HCT116 (cell line): ENCODE measurements at regions not wholly inside any gene's neighbourhood (a gene's known extent, or its start where the extent isn't known, plus 50 kb on each side); places are given as distances from the start of the nearest gene placed in this dataset.

Experiments used
- ATAC-seq: fragments of 200-7000 bp; cut with Tn5 transposase; 2 replicates; pipeline ENCODE4 v1.9.1; 2020; ENCODE audit warnings: mild to moderate bottlenecking, moderate library complexity
- BruUV-seq: library from RNA; stranded (reverse); fragments of 400-500 nt; replicated peaks from 2 replicates; lab custom pipeline; 2021; lab: Mats Ljungman, UMichigan
- CTCF ChIA-PET: fragments of 300-600 bp; sonication (Branson Sonifier 250); formaldehyde crosslinking; loops from one replicate; lab custom pipeline; 2021; ENCODE audit warnings: antibody characterized with exemption; lab: Charles Lee
- POLR2A ChIA-PET: fragments of 300-600, 350-600 bp; sonication (Branson Sonifier 250); formaldehyde crosslinking; loops from one replicate; lab custom pipeline; 2021; ENCODE audit warnings: antibody characterized with exemption; lab: Charles Lee
- RAD21 ChIA-PET, 2 experiments: fragments of 300-600 bp; sonication (Branson Sonifier 250); formaldehyde crosslinking; loops; one replicate each; lab custom pipeline; 2023; ENCODE audit warnings: low total read pairs in 2 of 2; ENCODE audit not compliant: uncharacterized antibody in 2 of 2, unreplicated experiment in 2 of 2, low non-redundant PET in 1 of 2; lab: Charles Lee
- DNase-seq: peaks from one replicate; pipeline ENCODE4 v3.0.0-alpha.2; 2010; ENCODE audit warnings: low read depth, low spot score
- H2AFZ ChIP-seq: fragments of 200-600 bp; shearing (Covaris generic), sonication (generic); 2 replicates; pipeline ENCODE4 v1.6.1; 2017; ENCODE audit warnings: low read depth, mixed run types, mixed read lengths, antibody characterized with exemption, low read length; ENCODE audit not compliant: poor library complexity, severe bottlenecking
- H3K27ac ChIP-seq: 2 replicates; pipeline ENCODE4 v1.5.1; 2012; ENCODE audit warnings: low read depth, low read length
- H3K27me3 ChIP-seq: fragments of 200-600 bp; sonication (generic); 2 replicates; pipeline ENCODE4 v1.6.1; 2016; ENCODE audit warnings: mixed run types, low read length, mixed read lengths; ENCODE audit not compliant: insufficient read depth
- H3K36me3 ChIP-seq, 2 experiments: fragments of 200-500 bp in 1 of 2; fragments of 200-600 bp in 1 of 2; sonication (Bioruptor generic) in 1 of 2; sonication (generic) in 1 of 2; 2 replicates each; pipeline versions ENCODE4 v1.5.1 to v1.6.1; 2014 to 2016; ENCODE audit warnings: low read length in 2 of 2, inconsistent platforms in 1 of 2, mixed read lengths in 1 of 2, mixed run types in 1 of 2; ENCODE audit not compliant: insufficient read depth in 2 of 2, control insufficient read depth in 1 of 2
- H3K4me1 ChIP-seq, 2 experiments: fragments of 200-600 bp in 1 of 2; sonication (generic) in 1 of 2; 2 replicates each; pipeline versions ENCODE4 v1.5.1 to v1.6.1; 2012 to 2017; ENCODE audit warnings: low read length in 2 of 2, inconsistent platforms in 1 of 2, mild to moderate bottlenecking in 1 of 2, mixed read lengths in 1 of 2, mixed run types in 1 of 2, moderate library complexity in 1 of 2; ENCODE audit not compliant: insufficient read depth in 2 of 2, control insufficient read depth in 1 of 2
- H3K4me2 ChIP-seq: fragments of 200-600 bp; sonication (generic); 2 replicates; pipeline ENCODE4 v1.6.1; 2017; ENCODE audit warnings: mixed run types, low read length, mixed read lengths
- H3K4me3 ChIP-seq, 2 experiments: fragments of 200-600 bp in 1 of 2; sonication (generic) in 1 of 2; replicated peaks in 1 of 2; 2 replicates each; pipeline ENCODE4 v1.5.1; 2011 to 2016; ENCODE audit warnings: low read length in 2 of 2, control low read depth in 1 of 2, low read depth in 1 of 2, mild to moderate bottlenecking in 1 of 2, mixed read lengths in 1 of 2, mixed run types in 1 of 2
- H3K79me2 ChIP-seq: fragments of 200-600 bp; sonication (generic); 2 replicates; pipeline ENCODE4 v1.6.1; 2017; ENCODE audit warnings: mild to moderate bottlenecking, mixed run types, low read length, moderate library complexity, mixed read lengths; ENCODE audit not compliant: insufficient read depth
- H3K9ac ChIP-seq: fragments of 200-600 bp; sonication (generic); 2 replicates; pipeline ENCODE4 v1.6.1; 2016; ENCODE audit warnings: low read length, mixed read lengths
- H3K9me2 ChIP-seq: fragments of 200-600 bp; sonication (generic), shearing (Covaris generic); 2 replicates; pipeline ENCODE4 v1.6.1; 2017; ENCODE audit warnings: mixed run types, mild to moderate bottlenecking, moderate library complexity; ENCODE audit not compliant: insufficient read depth
- H3K9me3 ChIP-seq, 2 experiments: fragments of 200-500 bp in 1 of 2; fragments of 200-600 bp in 1 of 2; sonication (Bioruptor generic) in 1 of 2; sonication (generic) in 1 of 2; 2 replicates each; pipeline ENCODE4 v1.6.1; 2014 to 2017; ENCODE audit warnings: low read length in 2 of 2, mixed read lengths in 2 of 2, inconsistent platforms in 1 of 2, low read depth in 1 of 2, mild to moderate bottlenecking in 1 of 2, mixed run types in 1 of 2, moderate library complexity in 1 of 2; ENCODE audit not compliant: control insufficient read depth in 1 of 2, insufficient read depth in 1 of 2
- H4K20me1 ChIP-seq: fragments of 200-600 bp; sonication (generic), shearing (Covaris generic); 2 replicates; pipeline ENCODE4 v1.6.1; 2017; ENCODE audit warnings: mixed run types, mild to moderate bottlenecking, moderate library complexity; ENCODE audit not compliant: insufficient read depth
- CBX3 ChIP-seq: IDR thresholded peaks from 2 replicates; pipeline ENCODE4 v1.6.1; 2012; ENCODE audit warnings: low read depth
- CEBPB ChIP-seq: IDR thresholded peaks from 2 replicates; pipeline ENCODE4 v1.6.1; 2012; ENCODE audit warnings: low read depth
- CTCF ChIP-seq, 3 experiments: fragments of 200-600 bp in 1 of 3; sonication (generic) in 1 of 3; IDR thresholded peaks in 2 of 3; conservative IDR thresholded peaks in 1 of 3; 2 replicates each; pipeline ENCODE4 v1.5.1; 2012 to 2017; ENCODE audit warnings: low read depth in 2 of 3, low read length in 2 of 3, antibody characterized with exemption in 1 of 3, borderline replicate concordance in 1 of 3, control low read depth in 1 of 3, mild to moderate bottlenecking in 1 of 3, mixed read lengths in 1 of 3, mixed run types in 1 of 3, moderate library complexity in 1 of 3; ENCODE audit not compliant: insufficient read depth in 1 of 3
- JUND ChIP-seq: IDR thresholded peaks from 2 replicates; pipeline ENCODE4 v1.6.1; 2012
- MAX ChIP-seq: IDR thresholded peaks from 2 replicates; pipeline ENCODE4 v1.6.1; 2012
- RAD21 ChIP-seq: IDR thresholded peaks from 2 replicates; pipeline ENCODE4 v1.6.1; 2012; ENCODE audit warnings: low read depth, mild to moderate bottlenecking
- REST ChIP-seq: IDR thresholded peaks from 2 replicates; pipeline ENCODE4 v1.6.1; 2012; ENCODE audit warnings: low read depth
- SP1 ChIP-seq: IDR thresholded peaks from 2 replicates; pipeline ENCODE4 v1.6.1; 2012; ENCODE audit warnings: low read depth
- intact Hi-C: fragments of 100-400 bp; cut with micrococcal nuclease; formaldehyde crosslinking; loops from 2 replicates; pipeline ENCODE4 v1.10.0; 2022

- DNase-seq (no peak), ATAC-seq (no peak)
- ChIA-PET CTCF (no interaction called here), POLR2A (no interaction called here), RAD21 (no interaction called here)
- Histone ChIP-seq H3K4me1 (no peaks in the 10 kb centered on the region), H3K4me2 (no peak overlapping the region), H3K27me3 (peaks cover 63% of the 10 kb centered on the region), H3K9me2 (no peaks in the 10 kb centered on the region), H3K4me3 (no peak overlapping the region), H2AFZ (no peak overlapping the region), H3K27ac (no peak overlapping the region), H3K36me3 (no peaks in the 10 kb centered on the region), H3K9me3 (no peaks in the 10 kb centered on the region), H3K79me2 (no peaks in the 10 kb centered on the region), H3K9ac (no peak overlapping the region), H4K20me1 (no peaks in the 10 kb centered on the region)
- intact Hi-C loops: no loop called here
- TF ChIP-seq JUND (no peak), CBX3 (no peak), MAX (no peak), CEBPB (no peak), REST (no peak), CTCF (IDR thresholded peaks at IDR 0.05 in 2 of 3, conservative IDR thresholded peaks at IDR 0.05 in 1 of 3; ENCODE audit: borderline replicate concordance in 1 of 3, insufficient read depth in 1 of 3, low read depth in 2 of 3, low read length in 2 of 3) (0 out of 6 replicates have a peak, but pooled peaks of 1 of the 3 experiments have one; percentile 2), RAD21 (no peak), SP1 (no peak)
- no TSS peak for BruUV-seq
These were observed 233.1 kb upstream of the CSF3R start for GRCh38 chr1:36715797-36716196.
